HG03354 (cell line): ENCODE measurements at regions not wholly inside any gene's neighbourhood (a gene's known extent, or its start where the extent isn't known, plus 50 kb on each side); places are given as distances from the start of the nearest gene placed in this dataset.
"Not testable (repeated sequence)": the region's sequence is repeated elsewhere in the genome, so short reads cannot be mapped to it uniquely, and the experiment has no call there.

ENCODE experiments used
- ATAC-seq: cut with Tn5 transposase; IDR thresholded peaks from one replicate; pipeline ENCODE4 v1.9.1; 2021; ENCODE audit warnings: mild to moderate bottlenecking; ENCODE audit not compliant: unreplicated experiment, poor library complexity, severe bottlenecking

GRCh38 chr4:65265526-65265925, 404.8 kb downstream of the EPHA5 start:
- ATAC-seq, result no peak

- ATAC-seq, result no peak
Observed at GRCh38 chr4:65259296-65259695, 411.0 kb downstream of the EPHA5 start.

GRCh38 chr4:65250916-65251315, 419.4 kb downstream of the EPHA5 start:
- no peak for ATAC-seq

- no peak for ATAC-seq
Observed at GRCh38 chr4:65249111-65249510, 421.2 kb downstream of the EPHA5 start.

DNA sequence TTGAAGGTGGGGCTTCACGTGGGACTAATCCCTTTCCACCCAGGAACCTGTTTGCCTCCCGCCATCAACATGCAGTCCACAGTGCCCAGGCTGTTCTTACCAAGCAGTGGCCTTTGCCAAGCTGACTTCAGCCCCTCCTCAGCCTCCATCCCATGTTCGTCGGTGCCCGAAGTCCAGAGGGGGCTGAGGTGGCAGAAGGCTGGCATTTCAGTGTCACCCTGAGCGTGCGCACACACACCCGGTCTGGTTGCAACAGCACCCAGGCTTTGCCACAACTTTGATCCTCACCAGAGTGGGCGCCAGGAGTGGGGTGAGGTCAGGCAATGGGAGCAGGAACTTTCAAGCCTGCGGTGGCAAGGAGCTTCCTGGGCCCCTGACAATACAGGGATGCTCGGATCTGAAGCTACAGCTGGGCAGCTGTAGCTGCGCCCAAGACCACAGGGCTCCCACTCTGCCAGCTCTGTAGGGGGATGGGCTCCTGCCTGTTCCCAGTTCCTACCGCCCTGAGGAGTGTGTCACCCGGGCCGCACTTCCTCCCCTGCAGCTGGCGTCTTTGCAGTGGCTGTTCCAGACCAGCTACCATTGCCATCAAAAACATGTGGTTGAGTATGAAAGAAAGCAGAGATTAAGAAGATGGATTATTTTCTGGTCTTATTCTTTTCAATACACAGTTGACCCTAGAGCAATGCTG, 428.0 kb downstream of the EPHA5 start:
- no peak for ATAC-seq

- no peak for ATAC-seq
Observed at GRCh38 chr4:65241257-65241997, 428.9 kb downstream of the EPHA5 start.

DNA sequence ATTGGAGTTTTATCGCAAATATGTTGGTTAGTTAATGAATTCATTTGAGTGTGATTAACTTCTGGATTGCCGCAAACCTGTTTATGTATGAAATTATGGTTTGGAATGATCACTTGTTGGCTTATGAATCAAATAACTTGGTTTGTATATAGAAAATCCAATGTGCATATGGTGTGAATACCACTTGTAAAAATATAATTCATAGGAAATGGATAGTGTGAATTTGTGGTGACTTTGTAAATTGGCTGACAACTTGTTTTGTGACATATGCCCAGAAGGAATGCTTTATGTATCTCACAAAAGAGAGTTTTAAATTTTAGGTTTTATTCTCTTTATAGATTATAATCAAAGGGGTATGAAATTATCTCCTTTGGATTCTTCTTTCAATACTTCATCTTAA, 436.2 kb downstream of the EPHA5 start:
- no peak for ATAC-seq

- no peak for ATAC-seq
Observed at GRCh38 chr4:65227628-65228027, 442.7 kb downstream of the EPHA5 start.

DNA sequence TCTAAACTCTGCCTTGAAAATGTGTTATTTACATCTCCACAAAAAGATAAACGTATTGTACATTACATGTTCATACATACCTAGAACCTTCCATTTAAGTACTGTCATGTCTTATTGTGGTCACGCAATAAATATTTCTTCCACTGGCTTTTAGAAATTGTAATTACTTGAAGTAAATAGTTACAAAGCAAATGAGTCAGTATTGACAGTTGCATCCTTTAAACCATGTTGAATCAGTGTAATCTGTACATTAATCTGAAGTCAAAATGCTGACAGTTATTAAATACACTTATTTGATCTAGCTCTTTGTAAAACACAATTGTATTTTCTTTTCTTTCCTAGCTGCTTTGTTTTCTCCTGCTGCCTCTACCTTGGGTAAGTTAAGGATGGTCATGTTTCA, 446.7 kb downstream of the EPHA5 start:
- ATAC-seq, result no peak

DNA sequence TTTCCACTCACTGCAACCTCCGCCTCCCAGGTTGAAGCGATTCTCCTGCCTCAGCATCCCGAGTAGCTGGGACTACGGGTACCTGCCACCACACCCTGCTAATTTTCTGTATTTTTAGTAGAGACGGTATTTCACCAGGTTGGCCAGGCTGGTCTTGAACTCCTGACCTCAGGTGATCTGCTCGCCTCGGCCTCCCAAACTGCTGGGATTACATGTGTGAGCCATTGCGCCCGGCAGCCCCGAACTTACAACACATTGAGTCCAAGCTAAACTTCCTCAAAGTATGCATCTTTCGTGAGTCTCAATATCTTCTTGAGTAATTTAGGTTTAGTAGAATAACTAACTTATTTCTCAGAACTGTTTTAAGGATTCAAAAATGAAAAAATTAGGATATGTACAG, 447.2 kb downstream of the EPHA5 start:
- ATAC-seq, result not testable (repeated sequence)

- no peak for ATAC-seq
Observed at GRCh38 chr4:65217179-65217578, 453.1 kb downstream of the EPHA5 start.

- ATAC-seq, result no peak
Observed at GRCh38 chr4:65202853-65203236, 467.4 kb downstream of the EPHA5 start.

DNA sequence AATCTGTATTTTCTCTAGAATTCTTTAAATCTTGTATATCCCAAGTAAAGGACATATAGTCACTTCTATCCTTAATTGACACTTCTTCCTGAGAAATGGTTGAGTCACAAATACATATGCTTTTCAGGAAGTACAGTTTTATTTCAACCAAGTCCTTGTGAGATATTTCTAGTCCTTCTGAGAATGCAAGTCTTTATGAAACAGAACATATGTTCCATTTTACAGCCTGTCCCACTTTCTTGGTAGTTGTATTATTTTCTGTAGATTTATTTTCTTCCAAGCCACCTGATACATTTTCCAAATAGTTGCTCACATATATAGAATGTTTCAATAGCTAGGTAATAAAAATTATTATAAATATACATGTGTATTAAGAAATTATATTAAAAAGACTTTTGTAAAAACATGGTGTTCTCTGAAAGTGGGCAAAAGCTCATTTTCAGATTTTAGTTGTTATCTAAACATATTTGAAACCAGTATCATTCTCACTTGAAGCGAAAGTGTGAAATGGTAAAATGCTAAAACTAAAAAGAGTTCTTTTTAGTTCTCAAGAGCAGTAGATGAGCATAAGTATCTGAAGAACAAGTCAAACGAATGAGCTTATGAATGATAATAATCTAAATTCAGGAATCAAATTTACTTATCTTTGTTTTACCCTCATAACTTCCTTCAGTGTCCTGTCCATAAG, 468.0 kb downstream of the EPHA5 start:
- ATAC-seq, result no peak

DNA sequence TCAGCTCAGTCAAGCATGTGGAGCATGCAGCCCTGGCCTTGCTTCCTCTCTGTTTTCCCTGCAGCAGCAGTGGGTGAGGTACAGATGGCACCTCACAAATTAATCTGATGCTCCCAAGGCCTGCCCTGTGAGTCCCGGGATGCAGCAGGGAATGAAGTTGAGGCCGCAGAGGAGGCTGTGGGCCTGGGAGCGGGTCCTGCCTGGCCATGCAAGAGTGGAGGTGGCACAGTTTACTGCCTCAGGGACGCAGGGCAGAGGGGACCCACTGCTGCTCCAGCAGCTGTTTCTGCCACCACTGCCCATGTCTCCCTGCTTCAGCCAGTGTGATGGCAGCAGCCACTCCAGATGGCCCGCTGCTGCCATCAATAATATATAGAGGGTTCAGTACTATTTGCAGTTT, 474.6 kb downstream of the EPHA5 start:
- no peak for ATAC-seq

- ATAC-seq, result no peak
Observed at GRCh38 chr4:65195002-65195401, 475.3 kb downstream of the EPHA5 start.

DNA sequence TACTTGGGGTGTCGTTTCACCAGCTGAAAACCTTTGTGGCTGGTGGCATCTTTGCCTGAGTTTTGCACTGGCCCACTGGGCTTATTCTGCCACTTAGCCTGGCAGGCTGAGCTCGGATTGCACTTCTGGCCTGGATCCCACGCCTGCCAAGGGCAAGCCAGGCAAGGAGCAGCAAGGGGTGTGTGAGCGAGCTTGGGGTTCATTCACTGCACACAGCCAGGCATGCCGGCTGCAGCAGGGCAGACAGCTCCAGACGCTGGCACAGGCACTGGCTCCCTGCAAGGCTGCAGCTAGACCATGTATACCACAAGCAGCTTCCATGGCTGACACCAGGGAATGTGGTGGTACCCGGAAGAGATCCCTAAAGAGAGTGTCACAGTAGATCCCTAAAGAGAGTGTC, 476.3 kb downstream of the EPHA5 start:
- ATAC-seq, result no peak

GRCh38 chr4:65190780-65191179, 479.5 kb downstream of the EPHA5 start:
- ATAC-seq, result no peak

DNA sequence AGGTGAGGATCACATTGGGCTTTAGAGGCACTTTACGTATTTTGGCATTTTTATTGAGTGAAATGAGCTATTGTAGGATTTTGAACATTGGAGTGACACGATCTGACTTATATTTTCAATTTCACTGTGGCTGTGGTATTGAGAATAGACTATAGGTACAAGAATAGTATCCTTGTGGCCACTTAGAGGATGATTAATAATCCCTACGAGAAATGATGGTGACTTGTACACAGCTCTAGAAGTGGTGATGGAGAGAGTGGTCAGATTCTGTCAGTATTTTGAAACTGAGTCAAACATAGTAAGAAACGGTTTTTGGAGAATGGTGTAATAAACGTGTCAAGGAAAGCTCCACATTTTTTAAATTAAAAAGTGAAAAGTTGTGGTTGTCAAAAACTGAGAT, 494.7 kb downstream of the EPHA5 start:
- ATAC-seq, result no peak

DNA sequence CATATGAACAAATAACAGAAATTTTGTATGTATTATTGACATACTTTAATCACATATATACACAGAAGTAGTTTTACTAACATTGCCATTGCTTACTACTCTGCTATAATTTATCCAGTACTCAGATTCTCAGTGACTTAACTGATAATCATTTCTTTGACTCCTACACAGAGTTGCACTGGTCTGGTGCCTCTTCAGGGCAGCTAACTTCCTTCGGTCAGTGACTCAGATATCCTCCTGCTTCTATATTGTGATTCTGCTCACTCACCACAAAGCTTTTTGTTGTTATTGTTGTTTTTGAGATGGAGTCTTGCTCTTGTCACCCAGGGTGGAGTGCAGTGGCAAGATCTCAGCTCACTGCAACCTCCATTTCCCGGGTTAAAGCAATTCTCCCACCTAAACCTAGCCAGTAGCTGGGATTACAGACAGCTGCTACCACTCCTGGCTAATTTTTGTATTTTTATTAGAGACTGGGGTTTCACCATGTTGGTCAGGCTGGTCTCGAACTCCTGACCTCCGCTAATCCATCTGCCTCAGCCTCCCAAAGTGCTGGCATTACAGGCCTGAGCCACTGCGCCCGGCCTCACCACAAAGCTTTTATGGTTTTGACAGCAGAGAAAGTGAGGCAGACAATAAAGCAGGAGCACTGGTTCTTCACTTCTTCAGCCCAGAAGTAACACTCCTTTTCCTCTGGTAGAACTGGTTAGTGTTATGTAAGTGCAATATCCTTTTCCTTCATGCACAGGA, 499.3 kb downstream of the EPHA5 start:
- ATAC-seq, result no peak

DNA sequence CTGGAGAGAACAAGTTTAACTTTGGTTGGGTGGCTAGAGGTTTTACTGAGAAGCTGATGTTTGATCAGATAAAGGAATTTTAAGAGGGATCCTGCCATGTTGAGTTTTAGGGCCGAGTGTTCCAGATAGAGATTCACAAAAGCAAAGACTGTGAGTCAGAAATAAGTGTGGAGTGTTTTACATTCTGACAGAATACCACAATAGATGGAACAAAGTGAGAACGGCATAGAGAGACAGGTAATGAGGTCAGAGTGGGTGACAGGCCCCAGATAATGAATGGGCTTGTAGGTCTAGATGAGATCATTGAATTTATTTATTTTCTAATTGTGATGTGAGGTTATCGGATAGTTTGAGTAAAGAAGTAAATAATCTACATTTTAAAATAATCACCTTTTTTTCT, 502.6 kb downstream of the EPHA5 start:
- ATAC-seq, result no peak
